GM15510 (cell line): ENCODE measurements at regions not wholly inside any gene's neighbourhood (a gene's known extent, or its start where the extent isn't known, plus 50 kb on each side); places are given as distances from the start of the nearest gene placed in this dataset.

ENCODE experiments used
- POLR2A ChIP-seq: IDR thresholded peaks from 3 replicates; pipeline ENCODE4 v1.6.1; 2011; ENCODE audit warnings: borderline replicate concordance; ENCODE audit not compliant: insufficient read length; ENCODE audit errors: extremely low read depth

DNA sequence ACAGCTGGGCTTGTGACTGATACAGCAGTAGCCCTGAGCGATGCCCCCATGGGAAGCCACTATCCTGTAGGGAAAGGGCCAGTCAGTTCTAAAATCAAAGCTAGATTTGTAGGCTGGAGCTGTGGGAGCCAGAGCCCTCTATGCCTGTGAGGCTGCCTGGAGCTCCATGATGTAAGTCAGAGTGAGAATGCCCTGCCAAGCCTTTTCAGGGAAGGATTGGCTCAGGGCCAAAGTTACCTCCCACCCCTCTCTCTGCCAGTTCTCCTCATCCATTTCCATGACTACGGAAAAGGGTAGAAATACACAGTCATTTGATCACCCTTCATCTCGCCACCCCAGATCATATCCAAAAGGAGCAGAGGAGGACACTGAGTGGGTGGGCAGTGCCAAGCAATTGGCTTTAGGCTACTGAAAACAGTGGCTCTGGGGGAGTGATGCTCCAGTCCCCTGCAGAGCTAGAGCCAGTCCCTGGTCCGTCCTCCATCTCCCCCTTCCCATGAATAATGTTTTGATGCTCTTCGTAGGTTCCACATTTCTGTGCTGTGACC is 59.5 kb upstream of the KCNA3 start:
- TF ChIP-seq POLR2A: no peak

DNA sequence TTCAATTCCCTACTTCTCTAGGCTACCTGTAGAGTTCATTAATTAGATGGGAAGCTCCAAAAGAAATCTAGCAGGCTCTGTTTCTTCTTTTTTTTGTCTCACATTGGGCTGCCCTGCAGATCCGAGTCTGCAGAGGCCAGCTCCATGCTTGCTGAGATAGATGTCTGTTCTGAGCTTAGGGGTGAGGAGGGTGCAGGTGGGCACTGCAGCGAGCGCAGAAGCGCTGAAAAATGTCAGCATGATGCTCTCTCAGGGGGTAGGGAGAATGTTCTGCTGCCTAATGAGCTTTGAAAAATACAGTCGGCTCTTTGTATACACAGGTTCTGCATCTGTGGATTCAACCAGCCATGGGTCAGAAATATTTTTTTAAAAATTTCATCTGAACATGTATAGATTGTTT is 56.8 kb upstream of the KCNA3 start:
- no peak for TF ChIP-seq POLR2A

DNA sequence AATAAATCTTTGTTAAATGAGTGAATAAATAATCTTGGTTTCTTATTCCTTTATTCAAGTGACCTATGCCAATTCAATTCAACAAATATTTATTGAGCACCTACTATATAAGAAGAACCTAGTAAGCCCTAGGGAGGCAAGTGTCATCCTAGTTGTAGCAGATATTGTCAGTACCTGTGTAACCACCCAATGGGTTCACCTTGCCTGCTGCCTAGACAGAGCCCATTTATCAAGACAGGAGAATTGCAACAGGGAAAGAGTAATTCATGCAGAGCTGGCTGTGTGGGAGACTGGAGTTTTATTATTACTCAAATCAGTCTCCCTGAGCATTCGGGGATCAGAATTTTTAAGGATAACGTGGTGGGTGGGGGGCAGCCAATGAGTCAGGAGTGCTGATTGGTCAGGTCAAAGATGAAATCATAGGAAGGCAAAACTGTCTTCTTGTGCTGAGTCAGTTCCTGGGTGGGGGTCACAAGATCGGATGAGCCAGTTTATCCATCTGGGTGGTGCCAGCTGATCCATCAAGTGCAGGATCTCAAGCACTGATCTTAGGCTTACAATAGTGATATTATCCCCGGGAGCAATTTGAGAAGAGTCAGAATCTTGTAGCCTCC is 53.8 kb upstream of the KCNA3 start:
- no peak for TF ChIP-seq POLR2A

DNA sequence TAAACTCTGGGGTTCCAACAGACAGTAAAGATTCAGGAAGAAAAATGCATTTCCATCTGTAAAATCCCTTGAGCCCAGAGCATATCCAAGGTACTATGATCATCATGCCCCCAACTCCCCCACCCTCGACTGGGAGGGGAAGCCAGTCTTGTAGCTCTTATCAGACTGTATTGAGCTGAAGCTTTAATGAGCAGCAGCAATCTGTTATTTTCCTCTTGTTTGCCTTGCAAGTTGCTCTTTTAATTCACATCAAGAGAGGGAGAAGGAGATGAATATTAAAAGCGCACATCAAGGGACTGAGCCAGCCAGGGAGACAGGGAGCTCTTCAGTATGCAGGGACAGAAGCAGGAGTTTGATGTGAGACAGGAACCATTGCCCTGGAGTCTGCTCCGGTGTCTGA is 52.5 kb upstream of the KCNA3 start:
- TF ChIP-seq POLR2A: no peak

DNA sequence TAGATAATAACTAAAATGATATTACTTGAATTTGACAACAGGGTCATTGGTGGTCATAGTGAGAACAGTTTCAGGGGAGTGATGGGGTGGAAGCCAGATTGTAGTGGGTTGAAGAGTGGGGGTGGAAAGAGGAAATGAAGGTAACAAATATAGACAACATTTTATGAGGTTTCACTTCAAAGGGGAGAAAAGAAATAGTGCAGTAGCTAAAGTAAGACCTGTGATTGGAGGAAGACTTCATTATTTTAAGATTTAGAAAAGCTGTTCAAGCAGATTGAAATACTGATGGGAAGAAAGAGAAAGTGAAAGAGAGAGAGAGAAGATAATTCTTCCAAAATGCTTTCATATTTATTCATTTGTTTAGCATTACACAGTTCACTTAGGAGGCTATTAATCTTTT is 52.0 kb upstream of the KCNA3 start:
- no peak for TF ChIP-seq POLR2A
